Hepatocyte (in vitro differentiated cells): ENCODE measurements at regions not wholly inside any gene's neighbourhood (a gene's known extent, or its start where the extent isn't known, plus 50 kb on each side); places are given as distances from the start of the nearest gene placed in this dataset.

Experiments
- EZH2 ChIP-seq: fragments of 200-600 bp; sonication (generic); IDR thresholded peaks from 2 replicates; pipeline ENCODE4 v1.6.1; 2016; ENCODE audit warnings: antibody characterized with exemption, mild to moderate bottlenecking, borderline replicate concordance
- TF ChIP-seq, protein P1 (sequence below): fragments of 200-600 bp; sonication (generic); IDR thresholded peaks from 2 replicates; pipeline ENCODE4 v1.5.1; 2016; ENCODE audit warnings: antibody characterized with exemption, mild to moderate bottlenecking; ENCODE audit not compliant: poor library complexity

DNA sequence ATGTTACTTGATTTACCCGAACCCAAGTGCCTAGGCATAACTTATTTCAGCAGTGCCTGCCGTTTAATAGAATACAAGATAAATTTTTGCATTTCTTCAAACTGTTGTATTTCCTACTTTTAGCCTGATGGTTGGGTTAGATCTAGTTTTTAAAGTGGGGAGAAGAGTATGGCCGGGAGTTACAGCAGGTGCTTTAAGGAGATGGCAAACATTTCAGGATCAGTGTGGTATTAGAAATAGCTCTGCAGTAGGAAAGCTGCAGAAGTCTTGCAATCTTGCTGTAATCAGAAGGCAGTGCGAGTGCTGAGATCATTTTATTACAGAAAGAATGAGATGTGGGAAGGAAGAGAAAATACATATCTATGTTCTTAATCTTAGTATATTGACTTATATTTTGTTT is 977.8 kb upstream of the TENM3 start:
- TF ChIP-seq, protein P1, sequence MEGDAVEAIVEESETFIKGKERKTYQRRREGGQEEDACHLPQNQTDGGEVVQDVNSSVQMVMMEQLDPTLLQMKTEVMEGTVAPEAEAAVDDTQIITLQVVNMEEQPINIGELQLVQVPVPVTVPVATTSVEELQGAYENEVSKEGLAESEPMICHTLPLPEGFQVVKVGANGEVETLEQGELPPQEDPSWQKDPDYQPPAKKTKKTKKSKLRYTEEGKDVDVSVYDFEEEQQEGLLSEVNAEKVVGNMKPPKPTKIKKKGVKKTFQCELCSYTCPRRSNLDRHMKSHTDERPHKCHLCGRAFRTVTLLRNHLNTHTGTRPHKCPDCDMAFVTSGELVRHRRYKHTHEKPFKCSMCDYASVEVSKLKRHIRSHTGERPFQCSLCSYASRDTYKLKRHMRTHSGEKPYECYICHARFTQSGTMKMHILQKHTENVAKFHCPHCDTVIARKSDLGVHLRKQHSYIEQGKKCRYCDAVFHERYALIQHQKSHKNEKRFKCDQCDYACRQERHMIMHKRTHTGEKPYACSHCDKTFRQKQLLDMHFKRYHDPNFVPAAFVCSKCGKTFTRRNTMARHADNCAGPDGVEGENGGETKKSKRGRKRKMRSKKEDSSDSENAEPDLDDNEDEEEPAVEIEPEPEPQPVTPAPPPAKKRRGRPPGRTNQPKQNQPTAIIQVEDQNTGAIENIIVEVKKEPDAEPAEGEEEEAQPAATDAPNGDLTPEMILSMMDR = no peak
- TF ChIP-seq EZH2 = no peak
